ENCODE measurements at regions not wholly inside any gene's neighbourhood (a gene's known extent, or its start where the extent isn't known, plus 50 kb on each side); places are given as distances from the start of the nearest gene placed in this dataset.

GRCh38 chr14:55900749-55901148 is 217.5 kb upstream of the PELI2 start:
- TF ChIP-seq CTCF (IDR thresholded peaks at IDR 0.05) = no peak
- TF ChIP-seq POLR2A (IDR thresholded peaks at IDR 0.05) = no peak
